ENCODE measurements at regions not wholly inside any gene's neighbourhood (a gene's known extent, or its start where the extent isn't known, plus 50 kb on each side); places are given as distances from the start of the nearest gene placed in this dataset.

DNA sequence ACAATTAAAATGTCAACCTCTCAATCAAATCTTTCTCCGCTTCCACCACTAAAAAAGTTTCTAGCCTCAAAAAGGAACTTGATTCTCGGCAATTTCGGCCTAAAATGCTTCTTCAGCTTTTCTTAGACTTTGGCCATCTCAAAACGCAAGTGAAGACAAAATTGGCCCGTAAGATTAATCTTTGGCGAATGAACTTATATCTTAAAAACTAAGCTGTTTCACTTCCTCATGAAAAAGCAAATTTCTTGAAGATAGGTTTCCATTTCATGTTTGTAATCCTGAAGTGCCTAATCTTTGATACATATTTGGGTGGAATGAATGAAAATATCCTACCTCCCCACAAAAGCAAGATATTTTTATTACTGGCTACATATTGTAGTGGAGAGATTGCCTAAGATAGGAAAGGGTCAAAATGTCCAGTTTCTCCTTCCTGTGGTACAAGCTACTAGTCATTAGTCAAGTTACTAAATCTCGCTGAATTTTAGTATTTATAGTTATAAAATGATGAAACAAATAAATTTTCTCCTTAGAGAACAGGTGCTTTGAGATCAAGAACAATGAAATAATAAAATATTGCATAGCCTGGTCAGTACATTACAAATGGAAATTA lies 85.4 kb upstream of the ZEB2 start:
- ChIA-PET POLR2A (interaction anchor here (1.1 kb wide), 1 partner anchor 14 kb away, joined by 3 read pairs; no protein-coding TSS in a partner anchor), CTCF (interaction anchor here (0.9 kb wide), 1 partner anchor 9 kb away, joined by 5 read pairs; no protein-coding TSS in a partner anchor)
- intact Hi-C loops (cut with micrococcal nuclease): no loop called here
- Mint-ChIP-seq H3K4me1 (ENCODE audit: insufficient read depth, unreplicated experiment) (peaks cover 10% of the 10 kb centered on the region), H3K27me3 (ENCODE audit: insufficient read depth, unreplicated experiment) (no peaks in the 10 kb centered on the region), H3K9me3 (ENCODE audit: unreplicated experiment) (peaks cover 5% of the 10 kb centered on the region), H3K36me3 (ENCODE audit: insufficient read depth, unreplicated experiment) (no peaks in the 10 kb centered on the region), H3K4me3 (ENCODE audit: unreplicated experiment) (no peak overlapping the region), H3K27ac (ENCODE audit: low read depth, unreplicated experiment) (no peak overlapping the region)
- TF ChIP-seq, protein P1, sequence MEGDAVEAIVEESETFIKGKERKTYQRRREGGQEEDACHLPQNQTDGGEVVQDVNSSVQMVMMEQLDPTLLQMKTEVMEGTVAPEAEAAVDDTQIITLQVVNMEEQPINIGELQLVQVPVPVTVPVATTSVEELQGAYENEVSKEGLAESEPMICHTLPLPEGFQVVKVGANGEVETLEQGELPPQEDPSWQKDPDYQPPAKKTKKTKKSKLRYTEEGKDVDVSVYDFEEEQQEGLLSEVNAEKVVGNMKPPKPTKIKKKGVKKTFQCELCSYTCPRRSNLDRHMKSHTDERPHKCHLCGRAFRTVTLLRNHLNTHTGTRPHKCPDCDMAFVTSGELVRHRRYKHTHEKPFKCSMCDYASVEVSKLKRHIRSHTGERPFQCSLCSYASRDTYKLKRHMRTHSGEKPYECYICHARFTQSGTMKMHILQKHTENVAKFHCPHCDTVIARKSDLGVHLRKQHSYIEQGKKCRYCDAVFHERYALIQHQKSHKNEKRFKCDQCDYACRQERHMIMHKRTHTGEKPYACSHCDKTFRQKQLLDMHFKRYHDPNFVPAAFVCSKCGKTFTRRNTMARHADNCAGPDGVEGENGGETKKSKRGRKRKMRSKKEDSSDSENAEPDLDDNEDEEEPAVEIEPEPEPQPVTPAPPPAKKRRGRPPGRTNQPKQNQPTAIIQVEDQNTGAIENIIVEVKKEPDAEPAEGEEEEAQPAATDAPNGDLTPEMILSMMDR (IDR thresholded peaks at IDR 0.05; ENCODE audit: unreplicated experiment): no peak
- no TSS peak for BruUV-seq (replicated peaks)
- DNase-seq (ENCODE audit: unreplicated experiment): no peak

DNA sequence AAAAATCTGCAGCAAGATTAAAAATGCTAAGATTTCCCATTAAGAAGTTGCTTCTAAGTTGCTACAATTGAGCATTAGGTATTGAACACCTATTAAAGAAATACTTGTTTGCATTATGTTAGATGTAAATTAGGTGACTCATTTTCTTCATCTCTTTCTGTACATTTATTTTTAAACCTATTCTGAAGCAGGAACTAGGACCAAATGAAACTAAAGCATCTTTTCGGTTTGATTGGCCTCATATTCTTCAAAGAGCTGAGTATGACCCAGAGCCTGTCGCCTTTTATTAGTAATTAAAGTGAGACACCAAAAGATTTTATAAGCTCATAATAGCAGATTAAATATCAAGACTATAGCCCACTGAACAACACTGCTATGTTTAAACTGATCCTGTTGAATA lies 83.4 kb upstream of the ZEB2 start:
- TF ChIP-seq, protein P1 (IDR thresholded peaks at IDR 0.05; ENCODE audit: unreplicated experiment): no peak
- BruUV-seq (replicated peaks): no TSS peak
- Mint-ChIP-seq H3K27ac (ENCODE audit: low read depth, unreplicated experiment) (no peak overlapping the region), H3K27me3 (ENCODE audit: insufficient read depth, unreplicated experiment) (no peaks in the 10 kb centered on the region), H3K36me3 (ENCODE audit: insufficient read depth, unreplicated experiment) (no peaks in the 10 kb centered on the region), H3K9me3 (ENCODE audit: unreplicated experiment) (peaks cover 5% of the 10 kb centered on the region), H3K4me1 (ENCODE audit: insufficient read depth, unreplicated experiment) (peaks cover 6% of the 10 kb centered on the region), H3K4me3 (ENCODE audit: unreplicated experiment) (no peak overlapping the region)
- DNase-seq (ENCODE audit: unreplicated experiment): no peak
- intact Hi-C loops (cut with micrococcal nuclease): no loop called here
- CTCF ChIA-PET: interaction anchor here (0.6 kb wide), 1 partner anchor 174 kb away, joined by 4 read pairs; no protein-coding TSS in a partner anchor
- POLR2A ChIA-PET: no interaction called here

DNA sequence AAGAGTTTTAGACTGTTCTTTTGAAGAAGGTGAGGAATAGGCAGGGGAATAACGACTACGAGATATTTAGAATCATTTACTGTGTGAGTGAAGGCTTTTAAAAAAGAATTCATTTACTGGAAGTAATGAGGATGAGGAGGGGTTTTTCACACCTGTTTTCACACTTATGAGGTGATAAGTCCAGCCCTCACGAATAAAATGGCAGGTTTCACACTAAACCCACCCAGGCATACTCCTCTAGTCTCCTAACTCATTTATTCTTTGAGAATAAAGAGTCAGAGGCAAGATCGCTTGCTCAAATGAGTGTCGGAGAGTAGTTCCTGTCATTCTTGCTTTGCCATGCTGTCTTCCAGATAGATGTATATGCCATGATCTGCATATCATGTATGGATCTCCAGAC lies 79.0 kb upstream of the ZEB2 start:
- Mint-ChIP-seq H3K4me1 (ENCODE audit: insufficient read depth, unreplicated experiment) (peaks cover 8% of the 10 kb centered on the region), H3K27me3 (ENCODE audit: insufficient read depth, unreplicated experiment) (no peaks in the 10 kb centered on the region), H3K27ac (ENCODE audit: low read depth, unreplicated experiment) (no peak overlapping the region), H3K9me3 (ENCODE audit: unreplicated experiment) (peaks cover 10% of the 10 kb centered on the region), H3K4me3 (ENCODE audit: unreplicated experiment) (no peak overlapping the region), H3K36me3 (ENCODE audit: insufficient read depth, unreplicated experiment) (no peaks in the 10 kb centered on the region)
- POLR2A ChIA-PET: no interaction called here
- intact Hi-C loops (cut with micrococcal nuclease): loop anchor here (5.0 kb wide), 1 partner anchor 883 kb away; no protein-coding TSS in a partner anchor
- CTCF ChIA-PET: no interaction called here
- no peak for DNase-seq (ENCODE audit: unreplicated experiment)
- TF ChIP-seq, protein P1 (IDR thresholded peaks at IDR 0.05; ENCODE audit: unreplicated experiment): no peak
- no TSS peak for BruUV-seq (replicated peaks)

DNA sequence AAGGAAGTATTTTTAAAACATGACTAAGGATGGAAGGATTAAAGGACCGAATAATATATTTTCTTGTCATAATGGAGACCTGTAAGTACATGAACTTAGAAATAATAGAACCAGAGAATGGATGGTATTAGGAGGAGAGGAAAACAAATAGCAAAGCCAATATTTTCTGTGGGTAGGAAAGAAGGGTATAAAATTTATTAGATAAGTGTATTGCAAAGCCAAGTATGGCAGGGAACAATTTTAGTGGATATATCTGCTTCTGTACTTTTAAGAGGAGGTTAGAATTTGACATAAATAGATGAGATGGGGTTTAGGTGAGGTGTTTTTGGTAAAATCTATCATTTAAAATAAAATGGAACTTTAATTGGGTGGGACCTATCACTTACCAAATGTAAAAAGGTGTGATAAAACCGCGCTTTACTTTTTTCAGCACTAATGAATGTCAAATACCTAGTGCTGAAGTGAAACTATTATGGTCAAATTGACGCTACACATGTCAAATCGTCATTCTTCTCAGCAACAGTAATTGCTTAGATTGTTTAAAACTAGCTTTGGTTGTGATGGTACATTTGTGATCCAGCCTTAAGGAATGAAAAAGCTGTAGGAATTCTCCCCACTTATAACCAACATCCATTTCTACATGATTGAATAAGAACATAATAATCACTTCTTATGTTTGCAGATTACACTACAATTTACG lies 78.1 kb upstream of the ZEB2 start:
- Mint-ChIP-seq H3K9me3 (ENCODE audit: unreplicated experiment) (peaks cover 8% of the 10 kb centered on the region), H3K36me3 (ENCODE audit: insufficient read depth, unreplicated experiment) (no peaks in the 10 kb centered on the region), H3K4me1 (ENCODE audit: insufficient read depth, unreplicated experiment) (peaks cover 12% of the 10 kb centered on the region), H3K4me3 (ENCODE audit: unreplicated experiment) (no peak overlapping the region), H3K27me3 (ENCODE audit: insufficient read depth, unreplicated experiment) (no peaks in the 10 kb centered on the region), H3K27ac (ENCODE audit: low read depth, unreplicated experiment) (no peak overlapping the region)
- ChIA-PET CTCF (no interaction called here), POLR2A (no interaction called here)
- DNase-seq (ENCODE audit: unreplicated experiment): no peak
- TF ChIP-seq, protein P1 (IDR thresholded peaks at IDR 0.05; ENCODE audit: unreplicated experiment): no peak
- intact Hi-C loops (cut with micrococcal nuclease): loop anchor here (5.0 kb wide), 1 partner anchor 884 kb away; no protein-coding TSS in a partner anchor
- BruUV-seq (replicated peaks): no TSS peak

Data from MCF 10A (cell line).